ENCODE measurements at regions not wholly inside any gene's neighbourhood (a gene's known extent, or its start where the extent isn't known, plus 50 kb on each side); places are given as distances from the start of the nearest gene placed in this dataset.

GRCh38 chr6:102309700-102310099, 916.2 kb downstream of the GRIK2 start:
- no peak for DNase-seq

- no peak for DNase-seq
Measured at GRCh38 chr6:102300350-102300749, 906.8 kb downstream of the GRIK2 start.

- no peak for DNase-seq
Measured at GRCh38 chr6:102298051-102298450, 904.5 kb downstream of the GRIK2 start.
